ENCODE measurements at regions not wholly inside any gene's neighbourhood (a gene's known extent, or its start where the extent isn't known, plus 50 kb on each side); places are given as distances from the start of the nearest gene placed in this dataset.

DNA sequence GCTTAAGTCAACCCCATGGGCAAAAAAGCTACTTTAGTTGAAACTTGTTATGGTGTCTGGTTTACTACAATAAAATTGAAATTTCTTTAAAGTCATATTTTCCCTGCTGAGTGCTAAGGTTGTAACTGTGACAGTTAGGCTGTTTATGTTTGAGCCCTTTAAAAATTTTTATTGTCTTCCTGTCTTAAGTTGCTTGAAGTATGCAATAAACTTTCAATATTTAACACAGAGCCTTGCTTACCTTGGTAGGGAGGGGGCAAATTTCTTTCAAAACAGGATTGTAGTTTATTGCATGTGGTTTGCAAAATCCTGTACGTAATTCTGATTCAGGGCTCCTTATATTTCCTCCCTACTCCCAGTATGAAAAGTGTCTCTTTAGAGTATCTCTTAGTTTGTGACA lies 465.5 kb upstream of the ACTBL2 start:
- H3K4me1 ChIP-seq: no peaks in the 10 kb centered on the region
- H3K4me3 ChIP-seq: no peak overlapping the region
- ATAC-seq: no peak
- no peak for TF ChIP-seq POLR2A (IDR thresholded peaks at IDR 0.05)
- TF ChIP-seq, protein P1, sequence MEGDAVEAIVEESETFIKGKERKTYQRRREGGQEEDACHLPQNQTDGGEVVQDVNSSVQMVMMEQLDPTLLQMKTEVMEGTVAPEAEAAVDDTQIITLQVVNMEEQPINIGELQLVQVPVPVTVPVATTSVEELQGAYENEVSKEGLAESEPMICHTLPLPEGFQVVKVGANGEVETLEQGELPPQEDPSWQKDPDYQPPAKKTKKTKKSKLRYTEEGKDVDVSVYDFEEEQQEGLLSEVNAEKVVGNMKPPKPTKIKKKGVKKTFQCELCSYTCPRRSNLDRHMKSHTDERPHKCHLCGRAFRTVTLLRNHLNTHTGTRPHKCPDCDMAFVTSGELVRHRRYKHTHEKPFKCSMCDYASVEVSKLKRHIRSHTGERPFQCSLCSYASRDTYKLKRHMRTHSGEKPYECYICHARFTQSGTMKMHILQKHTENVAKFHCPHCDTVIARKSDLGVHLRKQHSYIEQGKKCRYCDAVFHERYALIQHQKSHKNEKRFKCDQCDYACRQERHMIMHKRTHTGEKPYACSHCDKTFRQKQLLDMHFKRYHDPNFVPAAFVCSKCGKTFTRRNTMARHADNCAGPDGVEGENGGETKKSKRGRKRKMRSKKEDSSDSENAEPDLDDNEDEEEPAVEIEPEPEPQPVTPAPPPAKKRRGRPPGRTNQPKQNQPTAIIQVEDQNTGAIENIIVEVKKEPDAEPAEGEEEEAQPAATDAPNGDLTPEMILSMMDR (IDR thresholded peaks at IDR 0.05): no peak
- no peak overlapping the region for H3K27ac ChIP-seq
- DNase-seq: no peak
- intact Hi-C loops (cut with DNase I): no loop called here
- H3K36me3 ChIP-seq (replicated peaks in 1 of 2; ENCODE audit: insufficient read depth in 1 of 2, low read depth in 2 of 2): no peaks in the 10 kb centered on the region
- WGBS, 2 donors: 77 to 83% methylated on average over 1 of the region's 1 CpG
- no peaks in the 10 kb centered on the region for H3K27me3 ChIP-seq
- H3K9me3 ChIP-seq: no peaks in the 10 kb centered on the region

DNA sequence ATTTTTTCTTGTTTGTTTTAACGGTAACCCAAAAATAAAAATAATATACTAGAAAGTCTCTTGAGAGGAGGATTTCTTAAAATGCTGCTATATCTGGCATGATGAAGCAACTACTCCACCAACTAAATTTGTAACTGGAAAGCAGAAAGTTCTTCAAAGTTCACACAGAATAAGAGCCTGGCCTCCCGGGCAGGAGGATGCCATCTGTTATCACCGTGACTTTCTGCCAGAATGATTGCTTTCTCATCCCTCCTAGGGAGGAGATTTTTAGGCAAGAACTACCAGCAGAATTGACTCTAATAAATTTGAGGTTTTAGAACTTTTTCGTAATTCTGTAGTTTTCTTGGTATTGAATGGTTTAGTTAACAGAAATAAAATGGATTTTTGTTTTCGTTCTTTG lies 464.6 kb upstream of the ACTBL2 start:
- no peak for ATAC-seq
- Histone ChIP-seq H3K36me3 (replicated peaks in 1 of 2; ENCODE audit: insufficient read depth in 1 of 2, low read depth in 2 of 2) (no peaks in the 10 kb centered on the region), H3K27me3 (no peaks in the 10 kb centered on the region), H3K9me3 (no peaks in the 10 kb centered on the region), H3K4me1 (no peaks in the 10 kb centered on the region), H3K27ac (no peak overlapping the region), H3K4me3 (no peak overlapping the region)
- TF ChIP-seq, protein P1 (IDR thresholded peaks at IDR 0.05): no peak
- no peak for TF ChIP-seq POLR2A (IDR thresholded peaks at IDR 0.05)
- intact Hi-C loops (cut with DNase I): no loop called here
- no peak for DNase-seq
- WGBS, 2 donors: 85 to 86% methylated on average over 5 of the region's 5 CpGs

DNA sequence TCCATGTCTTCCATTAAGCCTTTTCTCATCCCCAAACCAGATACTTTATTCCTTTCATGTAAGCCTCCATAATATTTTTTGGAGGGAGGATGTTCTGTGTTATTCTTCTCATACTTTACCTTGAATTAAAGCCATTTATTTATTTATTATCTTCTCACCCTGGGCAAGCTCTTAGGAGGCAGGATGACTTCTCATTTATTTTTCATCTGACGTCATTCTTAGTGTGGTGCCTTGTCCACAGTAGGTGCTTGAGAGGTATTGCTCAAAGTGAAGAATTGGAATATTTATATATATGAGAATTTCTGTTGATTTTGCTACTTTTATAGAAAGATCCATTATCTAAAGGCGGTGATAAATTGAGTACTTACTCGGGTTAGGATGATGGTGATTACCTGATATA lies 458.3 kb upstream of the ACTBL2 start:
- Histone ChIP-seq H3K36me3 (replicated peaks in 1 of 2; ENCODE audit: insufficient read depth in 1 of 2, low read depth in 2 of 2) (no peaks in the 10 kb centered on the region), H3K4me1 (no peaks in the 10 kb centered on the region), H3K4me3 (no peak overlapping the region), H3K9me3 (no peaks in the 10 kb centered on the region), H3K27me3 (no peaks in the 10 kb centered on the region), H3K27ac (no peak overlapping the region)
- 83 to 87% methylated on average over 3 of the region's 3 CpGs for WGBS, 2 donors
- no peak for DNase-seq
- TF ChIP-seq, protein P1 (IDR thresholded peaks at IDR 0.05): no peak
- no peak for TF ChIP-seq POLR2A (IDR thresholded peaks at IDR 0.05)
- intact Hi-C loops (cut with DNase I): no loop called here
- no peak for ATAC-seq

DNA sequence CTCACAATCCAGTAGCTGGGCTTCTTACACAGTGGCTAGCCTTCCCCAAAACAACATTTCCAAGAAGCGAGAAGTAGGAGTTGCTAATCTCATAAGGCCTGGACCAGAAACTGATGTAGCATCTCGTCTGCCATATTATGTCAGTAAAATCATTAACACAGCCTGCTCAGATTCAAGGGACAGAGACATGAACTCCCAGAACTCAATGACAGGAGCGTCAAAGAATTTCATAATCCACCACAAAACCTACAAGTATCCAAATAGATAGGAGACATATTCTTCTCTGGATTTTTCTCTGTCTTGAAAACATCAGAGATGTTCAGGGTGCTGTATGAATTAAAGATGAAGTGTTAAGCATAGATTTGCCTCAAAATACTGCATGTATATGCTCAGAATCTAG lies 457.6 kb upstream of the ACTBL2 start:
- TF ChIP-seq, protein P1 (IDR thresholded peaks at IDR 0.05): no peak
- TF ChIP-seq POLR2A (IDR thresholded peaks at IDR 0.05): no peak
- H3K36me3 ChIP-seq (replicated peaks in 1 of 2; ENCODE audit: insufficient read depth in 1 of 2, low read depth in 2 of 2): no peaks in the 10 kb centered on the region
- no peak overlapping the region for H3K4me3 ChIP-seq
- no peaks in the 10 kb centered on the region for H3K27me3 ChIP-seq
- no peaks in the 10 kb centered on the region for H3K9me3 ChIP-seq
- H3K4me1 ChIP-seq: no peaks in the 10 kb centered on the region
- intact Hi-C loops (cut with DNase I): no loop called here
- DNase-seq (no peak), ATAC-seq (no peak)
- WGBS, 2 donors: 84 to 92% methylated on average over 3 of the region's 3 CpGs
- no peak overlapping the region for H3K27ac ChIP-seq

DNA sequence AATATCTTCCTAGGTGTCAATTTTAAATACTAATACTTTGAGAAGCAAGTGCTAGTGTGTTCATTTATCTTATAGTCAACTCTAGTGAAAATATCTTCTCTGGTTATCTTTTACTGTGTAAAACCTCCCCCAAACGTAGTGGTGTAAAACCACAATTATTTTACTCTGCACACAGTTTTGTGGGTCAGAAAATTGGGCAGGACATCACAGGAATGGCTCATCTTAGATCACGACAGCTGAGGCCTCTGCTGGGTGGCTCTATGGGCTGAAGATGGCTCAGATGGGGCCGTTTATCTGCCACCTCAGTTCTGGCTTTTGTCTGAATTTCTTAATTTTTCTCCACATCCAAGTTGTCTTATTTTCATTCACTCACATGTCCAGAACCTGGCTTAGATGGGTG lies 457.2 kb upstream of the ACTBL2 start:
- no peak for ATAC-seq
- Histone ChIP-seq H3K27me3 (no peaks in the 10 kb centered on the region), H3K27ac (no peak overlapping the region), H3K9me3 (no peaks in the 10 kb centered on the region), H3K4me1 (no peaks in the 10 kb centered on the region), H3K36me3 (replicated peaks in 1 of 2; ENCODE audit: insufficient read depth in 1 of 2, low read depth in 2 of 2) (no peaks in the 10 kb centered on the region), H3K4me3 (no peak overlapping the region)
- intact Hi-C loops (cut with DNase I): no loop called here
- TF ChIP-seq, protein P1 (IDR thresholded peaks at IDR 0.05): no peak
- TF ChIP-seq POLR2A (IDR thresholded peaks at IDR 0.05): no peak
- WGBS, 2 donors: 35 to 36% methylated on average over 3 of the region's 3 CpGs
- DNase-seq: no peak
